AG09309 (cell line): ENCODE measurements at regions not wholly inside any gene's neighbourhood (a gene's known extent, or its start where the extent isn't known, plus 50 kb on each side); places are given as distances from the start of the nearest gene placed in this dataset.

Experiments
- DNase-seq: peaks from one replicate; pipeline ENCODE4 v3.0.0-alpha.2; 2010; ENCODE audit warnings: low read depth
- H3K4me3 ChIP-seq: 2 replicates; pipeline ENCODE4 v1.5.1; 2011; ENCODE audit warnings: mild to moderate bottlenecking, low read depth, low read length, moderate library complexity; ENCODE audit not compliant: control insufficient read depth
- TF ChIP-seq, protein P1 (sequence below): IDR thresholded peaks from 2 replicates; pipeline ENCODE4 v1.5.1; 2011; ENCODE audit warnings: mild to moderate bottlenecking, low read depth, low read length, inconsistent platforms; ENCODE audit not compliant: insufficient read depth, control insufficient read depth; ENCODE audit errors: missing control alignments

- DNase-seq: no peak
- TF ChIP-seq, protein P1, sequence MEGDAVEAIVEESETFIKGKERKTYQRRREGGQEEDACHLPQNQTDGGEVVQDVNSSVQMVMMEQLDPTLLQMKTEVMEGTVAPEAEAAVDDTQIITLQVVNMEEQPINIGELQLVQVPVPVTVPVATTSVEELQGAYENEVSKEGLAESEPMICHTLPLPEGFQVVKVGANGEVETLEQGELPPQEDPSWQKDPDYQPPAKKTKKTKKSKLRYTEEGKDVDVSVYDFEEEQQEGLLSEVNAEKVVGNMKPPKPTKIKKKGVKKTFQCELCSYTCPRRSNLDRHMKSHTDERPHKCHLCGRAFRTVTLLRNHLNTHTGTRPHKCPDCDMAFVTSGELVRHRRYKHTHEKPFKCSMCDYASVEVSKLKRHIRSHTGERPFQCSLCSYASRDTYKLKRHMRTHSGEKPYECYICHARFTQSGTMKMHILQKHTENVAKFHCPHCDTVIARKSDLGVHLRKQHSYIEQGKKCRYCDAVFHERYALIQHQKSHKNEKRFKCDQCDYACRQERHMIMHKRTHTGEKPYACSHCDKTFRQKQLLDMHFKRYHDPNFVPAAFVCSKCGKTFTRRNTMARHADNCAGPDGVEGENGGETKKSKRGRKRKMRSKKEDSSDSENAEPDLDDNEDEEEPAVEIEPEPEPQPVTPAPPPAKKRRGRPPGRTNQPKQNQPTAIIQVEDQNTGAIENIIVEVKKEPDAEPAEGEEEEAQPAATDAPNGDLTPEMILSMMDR: no peak
- no peak overlapping the region for H3K4me3 ChIP-seq
Measured at GRCh38 chr11:37552284-37552683, 954.2 kb upstream of the RAG2 start.

- TF ChIP-seq, protein P1: no peak
- H3K4me3 ChIP-seq: no peak overlapping the region
Measured at GRCh38 chr11:37544491-37544890, 946.5 kb upstream of the RAG2 start.

GRCh38 chr11:37533830-37534229 lies 935.8 kb upstream of the RAG2 start:
- TF ChIP-seq, protein P1: no peak
- DNase-seq: no peak
- H3K4me3 ChIP-seq: no peak overlapping the region

More at GRCh38 chr11:37544491-37544890, 946.5 kb upstream of the RAG2 start:
- DNase-seq: no peak

- no peak for DNase-seq
- TF ChIP-seq, protein P1: no peak
- no peak overlapping the region for H3K4me3 ChIP-seq
Measured at GRCh38 chr11:37533087-37533486, 935.1 kb upstream of the RAG2 start.

- TF ChIP-seq, protein P1: no peak
- no peak overlapping the region for H3K4me3 ChIP-seq
- DNase-seq: no peak
Measured at GRCh38 chr11:37532271-37532670, 934.2 kb upstream of the RAG2 start.

DNA sequence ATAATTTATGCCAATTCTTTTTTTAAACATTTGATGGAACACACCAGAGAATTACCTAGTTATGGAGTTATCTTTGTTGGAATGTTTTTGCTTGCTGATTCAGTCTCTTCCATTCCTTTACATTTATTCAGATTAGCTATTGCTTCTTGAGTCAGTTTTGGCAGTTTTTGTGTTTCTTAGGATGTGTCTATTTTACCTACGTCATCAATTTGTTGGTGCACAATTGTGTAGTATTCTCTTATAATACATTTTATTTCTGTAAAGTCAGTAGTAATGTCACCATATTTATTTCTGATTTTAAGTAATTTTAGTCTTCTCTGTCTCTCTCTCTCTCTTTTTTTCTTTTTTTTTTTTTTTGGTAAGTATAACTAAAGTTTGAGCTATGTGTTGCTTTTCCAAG lies 929.5 kb upstream of the RAG2 start:
- TF ChIP-seq, protein P1: no peak
- no peak for DNase-seq
- H3K4me3 ChIP-seq: no peak overlapping the region

- no peak for DNase-seq
- TF ChIP-seq, protein P1: no peak
- H3K4me3 ChIP-seq: no peak overlapping the region
Measured at GRCh38 chr11:37525336-37525735, 927.3 kb upstream of the RAG2 start.
